Astrocyte (in vitro differentiated cells and primary cell): ENCODE measurements at regions not wholly inside any gene's neighbourhood (a gene's known extent, or its start where the extent isn't known, plus 50 kb on each side); places are given as distances from the start of the nearest gene placed in this dataset.
"Not testable (repeated sequence)": the region's sequence is repeated elsewhere in the genome, so short reads cannot be mapped to it uniquely, and the experiment has no call there.

Experiments used
- DNase-seq: peaks from one replicate; pipeline ENCODE4 v3.0.0-alpha.2; 2010; ENCODE audit warnings: low read depth
- FAIRE-seq: peaks from 2 replicates; lab custom pipeline; 2011; peaks lifted over from hg19 to GRCh38; lab: Jason Lieb, UNC
- H2AFZ ChIP-seq: 2 replicates; pipeline ENCODE4 v1.6.0; 2012; ENCODE audit warnings: low read depth, low read length, inconsistent platforms
- H3K27ac ChIP-seq: 2 replicates; pipeline ENCODE4 v1.5.1; 2011; ENCODE audit warnings: low read depth, low read length, inconsistent platforms
- H3K27me3 ChIP-seq: 2 replicates; pipeline ENCODE4 v1.6.0; 2011; ENCODE audit warnings: low read length, inconsistent platforms; ENCODE audit not compliant: insufficient read depth
- H3K36me3 ChIP-seq: 2 replicates; pipeline ENCODE4 v1.5.1; 2011; ENCODE audit warnings: low read length, inconsistent platforms; ENCODE audit not compliant: insufficient read depth
- H3K4me1 ChIP-seq: 2 replicates; pipeline ENCODE4 v1.5.1; 2011; ENCODE audit warnings: low read length, inconsistent platforms; ENCODE audit not compliant: insufficient read depth
- H3K4me2 ChIP-seq: 2 replicates; pipeline ENCODE4 v1.6.0; 2012; ENCODE audit warnings: low read length, inconsistent platforms
- H3K4me3 ChIP-seq: 2 replicates; pipeline ENCODE4 v1.5.1; 2011; ENCODE audit warnings: low read depth, mild to moderate bottlenecking, low read length, inconsistent platforms; ENCODE audit not compliant: insufficient read depth
- H3K79me2 ChIP-seq: 2 replicates; pipeline ENCODE4 v1.6.0; 2012; ENCODE audit warnings: mild to moderate bottlenecking, low read length, inconsistent platforms; ENCODE audit not compliant: insufficient read depth
- H3K9ac ChIP-seq: 2 replicates; pipeline ENCODE4 v1.6.0; 2012; ENCODE audit warnings: mild to moderate bottlenecking, low read length, inconsistent platforms
- H3K9me3 ChIP-seq: 2 replicates; pipeline ENCODE4 v1.5.1; 2012; ENCODE audit warnings: low read depth, mild to moderate bottlenecking, low read length, inconsistent platforms; ENCODE audit not compliant: insufficient read depth
- H4K20me1 ChIP-seq: 2 replicates; pipeline ENCODE4 v1.6.0; 2012; ENCODE audit warnings: low read length, inconsistent platforms; ENCODE audit not compliant: insufficient read depth
- H3K27ac Mint-ChIP-seq: one replicate; pipeline ENCODE4 v1.8.0; 2021; ENCODE audit warnings: mild to moderate bottlenecking, mixed read lengths; ENCODE audit not compliant: unreplicated experiment
- H3K27me3 Mint-ChIP-seq: one replicate; pipeline ENCODE4 v1.8.0; 2021; ENCODE audit warnings: low read depth, mixed read lengths; ENCODE audit not compliant: unreplicated experiment
- H3K36me3 Mint-ChIP-seq: one replicate; pipeline ENCODE4 v1.8.0; 2021; ENCODE audit warnings: low read depth, mixed read lengths; ENCODE audit not compliant: unreplicated experiment
- H3K4me1 Mint-ChIP-seq: one replicate; pipeline ENCODE4 v1.8.0; 2021; ENCODE audit warnings: low read depth, mixed read lengths; ENCODE audit not compliant: unreplicated experiment
- H3K4me3 Mint-ChIP-seq: one replicate; pipeline ENCODE4 v1.8.0; 2021; ENCODE audit warnings: mild to moderate bottlenecking, moderate library complexity, mixed read lengths; ENCODE audit not compliant: unreplicated experiment
- H3K9me3 Mint-ChIP-seq: one replicate; pipeline ENCODE4 v1.8.0; 2021; ENCODE audit warnings: mild to moderate bottlenecking, mixed read lengths; ENCODE audit not compliant: unreplicated experiment
- CTCF ChIP-seq: IDR thresholded peaks from 2 replicates; pipeline ENCODE4 v1.5.1; 2011; ENCODE audit warnings: low read depth, mild to moderate bottlenecking, inconsistent platforms, low read length, moderate library complexity; ENCODE audit not compliant: insufficient read depth
- EZH2 ChIP-seq: IDR thresholded peaks from 2 replicates; pipeline ENCODE4 v1.6.1; 2012; ENCODE audit warnings: mild to moderate bottlenecking, low read length, inconsistent platforms; ENCODE audit not compliant: insufficient read depth

- no peaks in the 10 kb centered on the region for H3K79me2 ChIP-seq
- Mint-ChIP-seq H3K4me1 (peaks cover 2% of the 10 kb centered on the region), H3K9me3 (no peaks in the 10 kb centered on the region), H3K36me3 (no peaks in the 10 kb centered on the region), H3K4me3 (no peak overlapping the region), H3K27me3 (no peaks in the 10 kb centered on the region), H3K27ac (no peak overlapping the region)
- no peaks in the 10 kb centered on the region for H3K36me3 ChIP-seq
- no peaks in the 10 kb centered on the region for H3K27me3 ChIP-seq
- DNase-seq (no peak), FAIRE-seq (no peak)
- no peak for TF ChIP-seq EZH2
- TF ChIP-seq CTCF: no peak
- no peaks in the 10 kb centered on the region for H3K9me3 ChIP-seq
- no peak overlapping the region for H3K9ac ChIP-seq
- no peak overlapping the region for H3K4me3 ChIP-seq
- H3K4me1 ChIP-seq: no peaks in the 10 kb centered on the region
- no peak overlapping the region for H3K4me2 ChIP-seq
- no peaks in the 10 kb centered on the region for H4K20me1 ChIP-seq
- H3K27ac ChIP-seq: no peak overlapping the region
- H2AFZ ChIP-seq: no peak overlapping the region
Observed at GRCh38 chr2:167748536-167748935, 498.9 kb downstream of the STK39 start.

GRCh38 chr2:167745667-167746066 is 501.7 kb downstream of the STK39 start:
- H3K27me3 ChIP-seq: no peaks in the 10 kb centered on the region
- no peaks in the 10 kb centered on the region for H3K79me2 ChIP-seq
- no peaks in the 10 kb centered on the region for H4K20me1 ChIP-seq
- Mint-ChIP-seq H3K9me3 (no peaks in the 10 kb centered on the region), H3K4me1 (peaks cover 2% of the 10 kb centered on the region), H3K4me3 (no peak overlapping the region), H3K27me3 (no peaks in the 10 kb centered on the region), H3K27ac (no peak overlapping the region), H3K36me3 (no peaks in the 10 kb centered on the region)
- H3K4me3 ChIP-seq: no peak overlapping the region
- TF ChIP-seq EZH2: no peak
- TF ChIP-seq CTCF: no peak
- H3K4me1 ChIP-seq: no peaks in the 10 kb centered on the region
- no peak for DNase-seq
- no peak for FAIRE-seq
- H3K9ac ChIP-seq: no peak overlapping the region
- H3K36me3 ChIP-seq: no peaks in the 10 kb centered on the region
- no peaks in the 10 kb centered on the region for H3K9me3 ChIP-seq
- no peak overlapping the region for H3K27ac ChIP-seq
- no peak overlapping the region for H3K4me2 ChIP-seq
- H2AFZ ChIP-seq: no peak overlapping the region

- not testable (repeated sequence) for H2AFZ ChIP-seq, H3K9me3 Mint-ChIP-seq, H3K4me1 ChIP-seq, H3K4me1 Mint-ChIP-seq, H3K36me3 ChIP-seq, H3K27ac Mint-ChIP-seq, H3K36me3 Mint-ChIP-seq, H3K27me3 ChIP-seq, H3K4me2 ChIP-seq, H3K4me3 Mint-ChIP-seq, FAIRE-seq, DNase-seq, H4K20me1 ChIP-seq, H3K27ac ChIP-seq, H3K9ac ChIP-seq, H3K79me2 ChIP-seq, H3K9me3 ChIP-seq, H3K27me3 Mint-ChIP-seq, H3K4me3 ChIP-seq
Observed at GRCh38 chr2:167739921-167740320, 507.5 kb downstream of the STK39 start.
